Muscle of leg (tissue), 3 donors: ENCODE measurements at regions not wholly inside any gene's neighbourhood (a gene's known extent, or its start where the extent isn't known, plus 50 kb on each side); places are given as distances from the start of the nearest gene placed in this dataset.
"Not testable (repeated sequence)": the region's sequence is repeated elsewhere in the genome, so short reads cannot be mapped to it uniquely, and the experiment has no call there.

Experiments
- DNase-seq: peaks from one replicate; pipeline ENCODE4 v3.0.0; 2013
- H3K27ac ChIP-seq: one replicate; pipeline ENCODE4 v1.5.1; 2013; ENCODE audit warnings: mild to moderate bottlenecking, low read length, control low read depth
- H3K27me3 ChIP-seq: one replicate; pipeline ENCODE4 v1.6.1; 2013; ENCODE audit warnings: low read length; ENCODE audit not compliant: control insufficient read depth, insufficient read depth
- H3K36me3 ChIP-seq: one replicate; pipeline ENCODE4 v1.6.1; 2013; ENCODE audit warnings: low read length; ENCODE audit not compliant: control insufficient read depth, insufficient read depth
- H3K4me1 ChIP-seq: one replicate; pipeline ENCODE4 v1.6.1; 2013; ENCODE audit warnings: low read length; ENCODE audit not compliant: control insufficient read depth, insufficient read depth
- H3K4me3 ChIP-seq: one replicate; pipeline ENCODE4 v1.5.1; 2013; ENCODE audit warnings: low read length, control low read depth
- H3K9me3 ChIP-seq: replicated peaks from 2 replicates; pipeline ENCODE4 v1.6.1; 2013; ENCODE audit warnings: low read depth, low read length; ENCODE audit not compliant: control insufficient read depth
- WGBS: methylation state at CpG from one replicate; pipeline ENCODE4 v1.1.5; 2013; ENCODE audit warnings: missing lambda C conversion rate; ENCODE audit not compliant: insufficient coverage; 5-methylcytosine and 5-hydroxymethylcytosine counted together

GRCh38 chr14:36420149-36420687, 99.8 kb upstream of the MBIP start:
- Histone ChIP-seq H3K27me3 (no peaks in the 10 kb centered on the region), H3K36me3 (no peaks in the 10 kb centered on the region), H3K27ac (no peak overlapping the region), H3K9me3 (no peaks in the 10 kb centered on the region), H3K4me3 (no peak overlapping the region), H3K4me1 (peaks cover 2% of the 10 kb centered on the region)
- DNase-seq = no peak
- WGBS = no CpG with 5 or more reads among the region's 4 CpGs

DNA sequence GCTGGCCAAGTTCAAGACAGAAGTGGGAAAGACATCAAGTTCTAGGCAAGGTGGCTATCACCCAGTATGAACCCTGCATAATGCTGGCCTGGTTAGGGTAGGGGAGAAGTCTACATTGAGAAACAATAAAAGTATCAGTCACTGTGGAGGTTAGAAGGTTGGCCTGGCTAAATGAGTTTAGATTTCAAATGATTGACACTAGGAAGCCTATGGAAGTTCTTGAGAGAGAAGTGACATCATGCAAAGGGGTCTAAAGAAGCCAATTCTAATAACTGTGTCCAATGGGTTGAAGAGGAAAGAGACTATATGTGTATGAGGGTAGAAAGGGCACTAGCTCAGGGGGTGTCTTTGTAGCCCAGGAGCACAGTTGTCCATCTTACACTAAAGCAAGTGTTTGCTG, 98.5 kb upstream of the MBIP start:
- Histone ChIP-seq H3K4me3 (no peak overlapping the region), H3K9me3 (no peaks in the 10 kb centered on the region), H3K36me3 (no peaks in the 10 kb centered on the region), H3K4me1 (no peaks in the 10 kb centered on the region), H3K27me3 (no peaks in the 10 kb centered on the region), H3K27ac (no peak overlapping the region)
- no peak for DNase-seq

GRCh38 chr14:36411951-36412350, 91.5 kb upstream of the MBIP start:
- H3K9me3 ChIP-seq, H3K36me3 ChIP-seq, H3K4me3 ChIP-seq, H3K4me1 ChIP-seq, H3K27me3 ChIP-seq, DNase-seq, H3K27ac ChIP-seq: not testable (repeated sequence)
- WGBS = 89% methylated on average over 11 of the region's 17 CpGs

DNA sequence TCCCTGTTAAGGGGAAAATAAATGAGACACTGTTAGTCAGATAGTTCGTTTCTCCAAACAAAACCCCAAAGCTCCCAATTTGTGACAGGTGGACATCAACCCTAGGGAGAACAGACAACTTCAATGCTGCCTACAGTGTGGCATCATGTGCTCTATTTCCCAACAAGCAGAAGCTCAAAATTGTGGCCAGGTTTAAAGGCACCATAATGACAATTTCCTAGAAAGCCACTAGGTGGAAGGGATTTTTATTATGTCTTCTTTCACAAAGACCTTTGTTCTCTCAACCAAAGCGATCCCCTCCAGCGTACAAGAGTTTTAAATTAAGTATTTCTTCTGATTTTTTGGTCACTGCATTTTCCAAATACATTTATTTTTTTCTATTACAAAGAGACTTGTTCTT, 88.0 kb upstream of the MBIP start:
- Histone ChIP-seq H3K4me1 (no peaks in the 10 kb centered on the region), H3K9me3 (no peaks in the 10 kb centered on the region), H3K27me3 (no peaks in the 10 kb centered on the region), H3K4me3 (no peak overlapping the region), H3K27ac (no peak overlapping the region), H3K36me3 (no peaks in the 10 kb centered on the region)
- WGBS = no CpG with 5 or more reads among the region's 3 CpGs
- DNase-seq = no peak

DNA sequence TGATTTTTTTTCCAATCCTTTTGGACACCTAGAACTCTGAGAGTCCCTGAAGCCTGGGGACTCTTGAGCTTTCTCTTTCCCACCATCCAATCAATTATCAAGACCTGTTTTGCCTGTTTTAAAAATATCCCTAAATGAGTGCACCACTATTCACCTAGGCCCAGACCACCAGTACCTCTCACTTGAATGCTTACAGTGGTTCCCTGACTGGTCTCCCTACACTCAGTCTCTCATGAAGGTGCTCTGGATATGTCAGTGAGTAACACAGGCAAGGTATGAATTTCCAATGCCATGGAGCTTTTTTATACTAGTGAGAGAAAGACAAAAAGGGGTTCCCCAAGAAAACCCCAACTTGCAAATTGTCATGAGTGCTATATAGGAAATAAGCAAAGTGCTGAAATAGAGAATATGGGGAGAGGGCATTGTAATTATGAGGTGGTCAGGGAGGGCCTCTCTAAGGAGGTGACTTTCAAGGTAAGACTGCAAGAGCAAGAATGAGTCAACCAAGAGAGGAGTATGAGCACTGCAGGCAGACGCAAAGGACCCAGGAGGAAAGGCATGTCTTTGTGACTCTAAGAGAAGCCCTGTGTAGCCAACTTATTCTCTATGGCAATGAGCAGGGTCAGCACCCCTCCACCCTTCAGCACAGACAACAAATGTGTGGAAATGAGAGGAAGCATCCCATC, 85.3 kb upstream of the MBIP start:
- Histone ChIP-seq H3K9me3 (no peaks in the 10 kb centered on the region), H3K4me1 (no peaks in the 10 kb centered on the region), H3K27ac (no peak overlapping the region), H3K36me3 (no peaks in the 10 kb centered on the region), H3K4me3 (no peak overlapping the region), H3K27me3 (no peaks in the 10 kb centered on the region)
- 80% methylated on average over 1 of the region's 1 CpG for WGBS
- DNase-seq = no peak

- no peak for DNase-seq
- Histone ChIP-seq H3K9me3 (no peaks in the 10 kb centered on the region), H3K27me3 (no peaks in the 10 kb centered on the region), H3K4me1 (no peaks in the 10 kb centered on the region), H3K36me3 (no peaks in the 10 kb centered on the region), H3K27ac (no peak overlapping the region), H3K4me3 (no peak overlapping the region)
- no CpG with 5 or more reads among the region's 2 CpGs for WGBS
These were observed 82.4 kb upstream of the MBIP start for GRCh38 chr14:36402867-36403266.

GRCh38 chr14:36398463-36399291, 78.2 kb upstream of the MBIP start:
- Histone ChIP-seq H3K4me1 (no peaks in the 10 kb centered on the region), H3K4me3 (no peak overlapping the region), H3K36me3 (no peaks in the 10 kb centered on the region), H3K27me3 (no peaks in the 10 kb centered on the region), H3K9me3 (no peaks in the 10 kb centered on the region), H3K27ac (no peak overlapping the region)
- WGBS = 80% methylated on average over 1 of the region's 5 CpGs
- DNase-seq = no peak

DNA sequence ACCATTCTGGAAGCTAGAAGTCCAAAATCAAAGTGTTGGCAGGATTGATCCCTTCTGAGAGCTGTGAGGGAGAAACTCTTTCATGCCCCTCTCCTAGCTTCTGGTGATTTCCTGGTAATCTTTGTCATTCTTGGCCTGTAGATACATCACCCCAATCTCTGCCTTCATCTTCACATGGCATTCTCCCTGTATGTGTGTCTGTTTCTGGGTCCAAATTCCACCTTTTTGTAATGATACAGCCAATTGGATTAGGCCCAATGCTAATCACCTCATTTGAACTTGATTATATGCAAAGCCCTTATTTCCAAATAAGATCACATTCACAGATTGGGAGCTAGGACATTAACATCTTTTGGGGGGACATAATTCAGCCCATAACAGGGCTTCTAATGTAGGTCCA, 76.9 kb upstream of the MBIP start:
- H3K4me1 ChIP-seq = no peaks in the 10 kb centered on the region
- no peaks in the 10 kb centered on the region for H3K9me3 ChIP-seq
- no peak for DNase-seq
- H3K27ac ChIP-seq = no peak overlapping the region
- H3K4me3 ChIP-seq = no peak overlapping the region
- no peaks in the 10 kb centered on the region for H3K36me3 ChIP-seq
- no peaks in the 10 kb centered on the region for H3K27me3 ChIP-seq

GRCh38 chr14:36396798-36397197, 76.4 kb upstream of the MBIP start:
- Histone ChIP-seq H3K27ac (no peak overlapping the region), H3K4me1 (no peaks in the 10 kb centered on the region), H3K27me3 (no peaks in the 10 kb centered on the region), H3K36me3 (no peaks in the 10 kb centered on the region), H3K9me3 (no peaks in the 10 kb centered on the region), H3K4me3 (no peak overlapping the region)
- DNase-seq = no peak

DNA sequence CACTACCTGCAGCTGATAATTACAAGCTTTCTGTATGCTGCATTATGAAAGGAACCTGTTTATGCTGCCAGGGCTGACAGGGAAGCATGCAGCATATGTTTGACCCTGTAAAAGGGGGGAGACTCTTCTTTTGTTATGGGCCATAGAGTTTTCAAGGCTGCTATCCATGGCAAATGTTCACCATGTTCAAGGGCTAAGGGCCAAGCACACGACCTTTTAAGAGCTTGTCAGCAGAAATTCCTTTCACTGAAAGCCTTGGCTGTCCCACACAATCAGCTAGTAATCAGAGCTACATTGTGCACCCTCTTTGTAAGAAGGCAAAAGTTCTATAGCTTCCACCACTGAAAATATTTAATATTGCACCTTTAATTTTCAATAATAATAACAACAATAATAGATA, 74.2 kb upstream of the MBIP start:
- Histone ChIP-seq H3K36me3 (no peaks in the 10 kb centered on the region), H3K4me3 (no peak overlapping the region), H3K4me1 (no peaks in the 10 kb centered on the region), H3K27me3 (no peaks in the 10 kb centered on the region), H3K9me3 (no peaks in the 10 kb centered on the region), H3K27ac (no peak overlapping the region)
- DNase-seq = no peak
- 14% methylated on average over 1 of the region's 1 CpG for WGBS
